Lower leg skin (tissue), 3 donors: ENCODE measurements at regions not wholly inside any gene's neighbourhood (a gene's known extent, or its start where the extent isn't known, plus 50 kb on each side); places are given as distances from the start of the nearest gene placed in this dataset.

Source experiments
- CTCF ChIP-seq, 3 donors: fragments of 450-650 bp; IDR thresholded peaks; one replicate each; pipeline ENCODE4 v1.5.1; 2016; ENCODE audit warnings: antibody characterized with exemption in 3 of 3, mild to moderate bottlenecking in 3 of 3, moderate library complexity in 2 of 3
- POLR2A ChIP-seq, 2 donors: fragments of 450-650 bp; IDR thresholded peaks; one replicate each; pipeline ENCODE4 v1.6.1; 2016 to 2017; ENCODE audit warnings: antibody characterized with exemption in 2 of 2, mild to moderate bottlenecking in 1 of 2, moderate library complexity in 1 of 2

DNA sequence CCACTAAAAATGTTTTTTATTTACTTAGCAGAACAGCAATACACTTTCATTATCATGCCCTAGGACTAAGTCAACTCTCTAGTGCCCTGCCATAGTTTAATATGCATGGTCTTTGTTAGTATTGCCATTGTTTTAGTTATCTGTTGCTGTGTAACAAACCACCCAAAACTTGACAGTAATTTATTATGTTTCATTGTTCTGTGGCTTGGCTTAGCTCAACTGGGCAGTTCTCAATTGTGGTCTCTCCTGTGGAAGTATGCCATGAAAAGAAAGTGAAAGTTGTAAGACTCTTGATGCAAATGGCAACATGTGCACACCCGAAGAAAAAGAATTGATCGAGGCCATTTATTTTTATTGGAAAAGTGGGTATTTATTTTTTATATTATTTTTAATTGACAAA lies 206.3 kb upstream of the KCTD3 start:
- no peak for TF ChIP-seq CTCF (IDR thresholded peaks at IDR 0.05)
- TF ChIP-seq POLR2A (IDR thresholded peaks at IDR 0.05), result no peak
